Muscle of arm (tissue), 1 donor: ENCODE measurements at regions not wholly inside any gene's neighbourhood (a gene's known extent, or its start where the extent isn't known, plus 50 kb on each side); places are given as distances from the start of the nearest gene placed in this dataset.
"Not testable (repeated sequence)": the region's sequence is repeated elsewhere in the genome, so short reads cannot be mapped to it uniquely, and the experiment has no call there.

Source experiments
- DNase-seq: peaks from one replicate; pipeline ENCODE4 v3.0.0-alpha.2; 2013

- DNase-seq, result no peak
Observed at GRCh38 chr2:116769514-116769913, 1045.0 kb upstream of the DDX18 start.

DNA sequence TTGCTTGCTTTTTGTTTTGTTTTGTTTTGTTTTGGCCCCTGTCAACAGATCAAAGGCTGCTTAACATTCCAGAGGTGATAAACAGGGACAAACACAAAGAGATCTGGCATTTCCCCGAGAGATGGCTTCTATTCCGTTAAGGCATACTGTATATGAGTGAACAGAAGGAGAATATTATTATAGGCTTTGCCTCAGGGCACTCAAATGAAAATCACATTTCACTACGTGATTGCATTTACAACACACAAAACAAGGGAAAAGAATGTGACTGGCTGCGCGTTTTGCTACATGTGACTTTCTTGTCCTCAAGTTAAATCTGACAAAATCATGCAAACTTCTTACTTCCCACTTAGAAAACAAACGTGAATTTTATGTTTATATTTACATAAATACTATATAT, 1037.9 kb upstream of the DDX18 start:
- no peak for DNase-seq

DNA sequence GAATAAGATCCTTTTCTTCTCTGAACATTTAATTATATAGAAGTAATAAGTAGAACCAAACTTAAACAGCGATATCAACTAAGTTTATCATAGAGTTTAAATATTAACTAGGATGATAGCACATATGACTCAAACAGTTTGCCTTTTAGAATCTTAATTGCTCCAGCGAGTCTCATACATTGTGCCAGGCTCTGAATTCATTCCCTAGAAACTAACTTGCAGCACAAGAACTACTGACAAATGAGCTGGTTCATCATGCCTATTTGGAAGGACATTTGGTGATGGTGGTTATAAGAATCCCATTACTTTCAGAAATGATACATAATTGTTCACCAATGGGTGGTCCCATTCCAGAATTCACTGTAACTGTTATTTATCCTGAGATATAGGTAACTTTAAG, 1026.6 kb upstream of the DDX18 start:
- DNase-seq, result no peak

- no peak for DNase-seq
Observed at GRCh38 chr2:116802671-116803070, 1011.8 kb upstream of the DDX18 start.

DNA sequence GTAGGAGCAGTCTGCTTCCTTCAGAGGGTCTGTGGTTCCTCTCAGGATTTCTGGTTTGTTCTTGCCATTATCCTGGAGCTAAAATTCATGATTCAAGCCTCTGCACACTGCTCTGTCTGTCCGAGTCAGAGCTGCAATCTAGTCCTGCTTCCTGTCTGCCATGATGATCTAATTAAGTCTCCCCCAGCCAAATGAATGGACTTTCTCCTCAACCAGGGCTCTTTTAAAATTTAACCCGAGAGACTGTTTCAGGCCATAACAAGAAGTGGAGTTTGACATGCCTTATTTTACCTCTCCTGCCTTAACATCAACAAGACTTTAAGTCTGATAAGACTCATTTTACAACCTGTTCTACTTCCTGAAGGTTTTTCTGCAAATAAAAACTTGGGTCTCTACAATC, 1009.6 kb upstream of the DDX18 start:
- DNase-seq, result no peak

DNA sequence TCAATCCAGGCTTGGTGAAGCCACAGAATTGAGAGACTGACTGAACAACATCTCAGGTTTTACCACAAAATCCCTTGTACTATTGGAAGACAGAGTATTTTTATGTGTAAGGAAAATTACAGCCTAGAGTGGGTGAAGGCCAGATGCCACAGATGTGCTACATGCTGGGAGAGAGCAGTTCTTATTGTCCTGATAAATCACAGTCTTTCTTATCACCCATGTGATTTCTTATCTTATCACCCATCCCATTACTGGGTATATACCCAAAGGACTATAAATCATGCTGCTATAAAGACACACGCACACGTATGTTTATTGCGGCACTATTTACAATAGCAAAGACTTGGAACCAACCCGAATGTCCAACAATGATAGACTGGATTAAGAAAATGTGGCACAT, 1008.0 kb upstream of the DDX18 start:
- not testable (repeated sequence) for DNase-seq

DNA sequence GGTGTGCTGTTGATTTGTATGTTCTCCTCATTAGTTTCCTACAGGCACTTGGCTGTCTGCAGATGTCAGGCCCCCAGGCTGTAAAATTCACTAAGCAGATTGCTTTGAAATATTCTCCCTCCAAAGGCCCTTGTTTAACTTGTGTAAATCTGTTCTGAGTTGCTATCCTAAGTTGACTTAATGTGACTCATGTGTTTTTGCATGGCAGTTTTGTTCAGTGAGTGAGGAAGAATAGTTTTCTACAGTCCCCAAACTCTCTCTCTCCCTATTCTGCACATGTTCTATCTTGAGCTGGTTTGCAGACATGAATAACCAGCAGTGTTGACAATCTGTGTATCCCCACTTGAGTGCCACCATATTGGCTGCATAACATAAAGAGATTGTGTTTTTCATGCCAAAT, 1005.4 kb upstream of the DDX18 start:
- DNase-seq, result no peak

DNA sequence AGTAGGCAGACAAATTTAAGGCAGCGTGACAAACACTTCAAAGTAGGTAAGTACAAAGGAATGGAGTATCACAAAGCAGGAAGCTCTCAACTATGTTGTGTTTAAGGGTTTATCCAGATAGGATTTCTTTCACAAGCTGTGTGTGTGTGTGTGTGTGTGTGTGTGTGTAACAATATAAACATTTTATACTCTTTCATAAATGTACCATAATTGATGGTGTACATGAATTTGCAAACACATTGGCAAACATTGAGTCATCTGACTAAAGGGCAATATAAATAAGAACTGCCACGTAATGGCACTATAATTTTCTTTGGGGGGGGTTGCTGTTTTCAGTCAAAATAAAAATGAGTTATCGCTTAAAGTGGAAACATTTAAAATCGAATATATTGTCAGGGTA, 1004.4 kb upstream of the DDX18 start:
- DNase-seq, result no peak

- DNase-seq, result no peak
Observed at GRCh38 chr2:116810645-116811044, 1003.8 kb upstream of the DDX18 start.

DNA sequence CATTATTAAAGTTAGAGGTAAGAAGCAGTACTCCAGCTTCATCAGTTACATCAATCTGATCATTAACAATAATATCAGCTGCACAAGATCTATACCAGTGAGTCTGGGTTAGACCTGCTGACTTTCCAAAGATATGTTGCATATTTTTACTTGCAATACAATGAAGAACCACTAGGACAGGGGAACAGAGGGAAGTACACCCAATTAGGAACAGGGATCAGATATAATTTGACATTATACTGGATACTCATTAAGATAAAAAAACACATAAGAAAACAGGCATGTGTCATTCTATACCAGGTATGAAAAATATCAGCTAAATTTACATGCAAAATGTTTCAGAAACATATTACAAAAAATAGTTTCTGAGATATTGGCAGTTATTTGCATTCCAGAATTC, 995.1 kb upstream of the DDX18 start:
- DNase-seq, result no peak

GRCh38 chr2:116820986-116821385, 993.5 kb upstream of the DDX18 start:
- no peak for DNase-seq

GRCh38 chr2:116829543-116829942, 984.9 kb upstream of the DDX18 start:
- not testable (repeated sequence) for DNase-seq

GRCh38 chr2:116832148-116832547, 982.3 kb upstream of the DDX18 start:
- no peak for DNase-seq

GRCh38 chr2:116833052-116833451, 981.4 kb upstream of the DDX18 start:
- DNase-seq, result no peak

- DNase-seq, result no peak
Observed at GRCh38 chr2:116842164-116842563, 972.3 kb upstream of the DDX18 start.

GRCh38 chr2:116859708-116860107, 954.8 kb upstream of the DDX18 start:
- DNase-seq, result no peak

DNA sequence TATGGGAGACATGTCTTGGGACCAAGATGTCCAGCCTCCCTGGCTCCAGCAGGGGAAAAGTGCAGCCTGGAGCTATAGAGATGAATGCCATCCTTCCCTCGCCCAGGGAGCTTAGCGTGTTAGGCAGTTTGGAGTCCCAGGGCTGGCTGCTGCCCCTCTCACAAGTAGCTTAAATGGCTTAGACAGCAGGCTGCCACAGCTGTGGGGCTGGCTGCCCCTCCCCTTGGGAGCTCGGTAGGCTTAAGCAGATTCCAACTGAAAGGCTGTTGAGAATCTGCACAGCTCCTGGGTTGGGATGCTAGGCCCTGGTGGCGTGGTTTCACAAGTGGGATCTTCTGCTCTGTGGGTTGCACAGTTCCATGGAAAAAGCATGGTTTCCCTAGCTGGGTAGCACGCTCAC, 940.5 kb upstream of the DDX18 start:
- no peak for DNase-seq

- no peak for DNase-seq
Observed at GRCh38 chr2:116877274-116877673, 937.2 kb upstream of the DDX18 start.

DNA sequence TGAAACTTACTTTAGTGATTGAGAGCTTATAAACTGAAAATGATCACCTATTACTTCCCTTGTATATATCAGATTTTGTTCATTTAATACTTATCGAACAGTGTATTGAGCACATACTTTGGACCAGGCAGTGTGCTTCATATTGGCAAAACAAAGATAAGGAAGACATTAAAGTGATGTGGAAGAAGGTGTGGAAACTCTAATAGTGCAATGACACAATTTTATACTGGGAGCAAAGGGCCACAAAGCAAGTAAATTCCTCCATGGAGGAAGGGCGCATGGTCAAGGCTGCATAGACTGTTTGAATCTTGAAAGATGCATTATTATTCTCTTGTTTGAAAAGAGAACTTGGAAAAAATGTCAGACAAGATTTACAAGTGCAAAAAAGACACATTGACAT, 936.5 kb upstream of the DDX18 start:
- no peak for DNase-seq

- no peak for DNase-seq
Observed at GRCh38 chr2:116879650-116880160, 934.8 kb upstream of the DDX18 start.

DNA sequence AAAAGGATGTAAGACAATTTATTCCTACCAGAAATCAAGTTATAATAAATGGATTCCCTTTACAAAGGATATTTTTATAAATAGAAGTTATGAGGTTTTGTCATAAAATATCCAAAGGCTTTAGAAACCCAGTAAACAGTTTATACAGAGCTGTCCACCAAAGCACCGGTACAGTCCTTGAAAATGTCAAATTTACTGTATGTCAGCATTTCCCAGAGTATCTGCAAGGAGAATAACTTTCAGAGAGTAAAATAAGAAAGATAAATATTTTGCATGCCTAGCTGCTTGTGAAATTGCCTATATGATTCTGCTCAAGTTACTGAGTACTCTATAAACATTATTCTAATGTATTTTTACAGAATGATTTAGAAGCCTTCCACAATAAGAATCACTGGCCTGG, 923.3 kb upstream of the DDX18 start:
- no peak for DNase-seq

DNA sequence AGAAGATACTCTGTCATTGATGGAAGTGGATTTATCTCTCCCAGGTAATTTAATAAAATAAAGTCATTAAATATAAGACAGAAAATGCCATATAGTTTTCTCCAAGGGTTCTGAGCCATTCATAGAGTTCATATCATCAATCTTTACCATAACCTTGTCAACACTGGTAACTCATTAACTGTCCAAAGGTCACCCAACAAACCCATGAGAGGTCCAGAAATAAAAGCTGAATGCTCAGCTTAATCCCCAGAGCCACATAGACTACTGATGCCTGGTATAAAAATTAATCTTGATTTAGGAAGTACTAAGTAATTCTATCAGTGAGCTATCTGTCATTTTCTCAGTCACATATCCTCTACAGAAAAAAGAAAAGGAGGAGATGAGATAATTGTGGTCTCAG, 903.0 kb upstream of the DDX18 start:
- no peak for DNase-seq

- no peak for DNase-seq
Observed at GRCh38 chr2:116915673-116916072, 898.8 kb upstream of the DDX18 start.

DNA sequence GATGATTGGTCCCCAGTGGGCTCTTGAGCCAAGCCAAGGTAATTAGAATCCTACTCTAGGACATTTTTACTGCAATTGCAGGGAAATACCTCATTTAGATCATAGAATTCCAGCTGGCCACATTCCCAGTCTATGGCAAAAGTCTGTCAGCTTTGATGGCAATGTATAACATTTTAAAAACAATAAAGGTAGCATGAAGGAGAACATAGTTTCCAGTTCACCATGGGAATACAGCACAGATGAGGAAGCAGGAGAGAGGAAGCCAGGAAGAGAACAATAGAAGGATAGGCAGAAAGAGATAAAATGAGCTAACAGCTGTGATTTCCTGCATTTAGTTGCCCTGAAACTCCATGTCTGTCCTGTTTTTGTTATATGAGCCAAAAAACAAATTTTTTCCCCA, 897.3 kb upstream of the DDX18 start:
- no peak for DNase-seq

DNA sequence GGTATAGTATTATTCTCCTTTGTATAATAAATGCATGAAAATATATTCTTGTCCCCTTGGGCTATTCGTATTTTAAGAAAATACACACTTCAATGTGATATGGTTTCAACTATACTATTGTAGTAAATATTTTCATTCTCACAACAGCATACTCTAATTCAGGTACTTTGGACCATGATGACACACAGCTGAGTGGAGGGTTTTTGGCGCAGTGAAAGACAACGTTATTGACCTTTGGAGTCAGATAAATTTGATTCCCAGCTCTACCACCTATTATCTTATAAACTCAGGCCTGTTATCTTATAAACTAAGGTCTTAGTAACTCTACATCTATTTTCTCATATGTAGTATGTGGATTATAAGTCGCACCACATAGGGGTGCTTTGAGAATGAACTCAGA, 895.9 kb upstream of the DDX18 start:
- no peak for DNase-seq
